Activated CD4-positive, alpha-beta memory T cell treated with anti-CD3 and anti-CD28 coated beads for 36 hours (primary cell): ENCODE measurements at regions not wholly inside any gene's neighbourhood (a gene's known extent, or its start where the extent isn't known, plus 50 kb on each side); places are given as distances from the start of the nearest gene placed in this dataset.

ENCODE experiments used
- CTCF ChIA-PET: fragments of 350-600 bp; sonication (Branson Sonifier 250); formaldehyde crosslinking; loops from one replicate; lab custom pipeline; 2021; ENCODE audit warnings: antibody characterized with exemption, inconsistent platforms; lab: Charles Lee
- POLR2A ChIA-PET: fragments of 350-600 bp; sonication (Branson Sonifier 250); formaldehyde crosslinking; loops from one replicate; lab custom pipeline; 2021; ENCODE audit warnings: antibody characterized with exemption; lab: Charles Lee
- DNase-seq: peaks from one replicate; pipeline ENCODE4 v3.0.0-alpha.2; 2020
- H3K27ac Mint-ChIP-seq: one replicate; pipeline ENCODE4 v1.8.0; 2021; ENCODE audit warnings: mixed read lengths
- H3K27me3 Mint-ChIP-seq: one replicate; pipeline ENCODE4 v1.8.0; 2021; ENCODE audit warnings: mixed read lengths
- H3K36me3 Mint-ChIP-seq: one replicate; pipeline ENCODE4 v1.8.0; 2021; ENCODE audit warnings: mixed read lengths
- H3K4me1 Mint-ChIP-seq: one replicate; pipeline ENCODE4 v1.8.0; 2021; ENCODE audit warnings: low read depth, mixed read lengths
- H3K4me3 Mint-ChIP-seq: one replicate; pipeline ENCODE4 v1.8.0; 2021; ENCODE audit warnings: mild to moderate bottlenecking, mixed read lengths
- H3K9me3 Mint-ChIP-seq: one replicate; pipeline ENCODE4 v1.8.0; 2021; ENCODE audit warnings: mixed read lengths
- intact Hi-C: fragments of 100-400 bp; cut with micrococcal nuclease; formaldehyde crosslinking; loops from one replicate; pipeline ENCODE4 v1.15.1; 2023

DNA sequence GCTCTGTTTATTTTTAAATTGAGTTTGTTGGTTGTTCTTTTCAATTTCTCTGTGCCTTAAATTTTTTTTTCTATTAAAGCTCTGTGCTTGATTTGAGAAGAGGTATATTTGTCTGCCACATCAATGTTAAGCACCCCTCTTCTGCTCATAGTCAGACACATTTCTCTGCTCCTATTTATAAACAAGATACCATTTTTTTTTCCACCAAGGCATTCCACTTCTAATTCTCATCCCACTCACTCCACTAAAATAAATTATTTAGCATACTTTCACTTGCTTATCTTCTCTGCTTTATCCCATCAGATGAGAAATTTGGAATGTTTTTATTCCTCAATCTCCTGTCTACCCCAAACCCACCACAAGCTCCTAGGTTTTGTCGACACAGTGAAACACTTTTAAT lies 127.0 kb upstream of the PDE5A start:
- ChIA-PET POLR2A (no interaction called here), CTCF (no interaction called here)
- intact Hi-C loops: no loop called here
- DNase-seq: no peak
- Mint-ChIP-seq H3K36me3 (no peaks in the 10 kb centered on the region), H3K27ac (no peak overlapping the region), H3K9me3 (no peaks in the 10 kb centered on the region), H3K4me3 (no peak overlapping the region), H3K27me3 (peaks cover 7% of the 10 kb centered on the region), H3K4me1 (no peaks in the 10 kb centered on the region)

DNA sequence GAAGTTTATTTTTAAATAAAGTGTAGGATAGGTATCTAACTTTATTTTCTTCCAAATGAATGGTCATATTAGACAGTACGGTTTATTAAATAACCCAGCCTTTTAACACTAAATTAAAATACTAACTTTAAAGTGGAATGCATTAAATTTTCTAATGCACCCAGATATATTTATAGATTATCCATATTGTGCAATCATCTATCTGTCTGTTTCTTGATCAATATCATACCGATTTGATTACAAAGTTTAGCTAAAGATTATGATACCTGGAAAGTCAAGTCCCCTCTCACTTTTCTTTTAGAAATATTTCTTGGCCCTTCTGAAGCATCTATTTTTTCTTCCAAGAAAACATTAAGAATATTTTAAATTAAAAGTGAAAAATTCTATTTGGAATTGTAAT lies 124.3 kb upstream of the PDE5A start:
- Mint-ChIP-seq H3K9me3 (no peaks in the 10 kb centered on the region), H3K4me3 (no peak overlapping the region), H3K27ac (no peak overlapping the region), H3K4me1 (no peaks in the 10 kb centered on the region), H3K27me3 (peaks cover 5% of the 10 kb centered on the region), H3K36me3 (no peaks in the 10 kb centered on the region)
- intact Hi-C loops: no loop called here
- POLR2A ChIA-PET: no interaction called here
- CTCF ChIA-PET: no interaction called here
- no peak for DNase-seq

DNA sequence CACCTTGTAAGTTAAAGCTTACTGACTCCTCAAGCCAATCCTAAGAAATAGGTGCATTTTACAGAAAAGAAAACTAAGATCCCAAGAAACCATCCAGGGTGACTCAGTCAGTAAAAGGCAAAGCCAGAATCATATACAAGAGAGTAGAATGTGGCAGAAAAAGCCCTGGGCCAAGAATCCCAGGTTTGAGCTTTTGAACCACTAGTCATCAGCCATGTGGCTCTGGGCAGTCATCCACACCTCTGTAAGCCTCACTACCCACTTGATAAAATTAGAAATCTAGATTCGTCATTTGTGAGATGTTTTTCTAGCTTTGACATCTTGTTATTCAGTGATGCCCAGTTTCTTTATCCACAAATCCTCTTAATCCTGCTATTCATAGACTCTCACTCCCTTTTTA lies 122.2 kb upstream of the PDE5A start:
- ChIA-PET POLR2A (no interaction called here), CTCF (interaction anchor here (1.2 to 1.3 kb wide), 2 partner anchors 36 to 122 kb away, joined by 3 to 4 read pairs; partner anchors contain the start of gene PDE5A)
- Mint-ChIP-seq H3K4me3 (no peak overlapping the region), H3K9me3 (no peaks in the 10 kb centered on the region), H3K27me3 (peaks cover 2% of the 10 kb centered on the region), H3K27ac (no peak overlapping the region), H3K36me3 (no peaks in the 10 kb centered on the region), H3K4me1 (no peaks in the 10 kb centered on the region)
- intact Hi-C loops: no loop called here
- no peak for DNase-seq

DNA sequence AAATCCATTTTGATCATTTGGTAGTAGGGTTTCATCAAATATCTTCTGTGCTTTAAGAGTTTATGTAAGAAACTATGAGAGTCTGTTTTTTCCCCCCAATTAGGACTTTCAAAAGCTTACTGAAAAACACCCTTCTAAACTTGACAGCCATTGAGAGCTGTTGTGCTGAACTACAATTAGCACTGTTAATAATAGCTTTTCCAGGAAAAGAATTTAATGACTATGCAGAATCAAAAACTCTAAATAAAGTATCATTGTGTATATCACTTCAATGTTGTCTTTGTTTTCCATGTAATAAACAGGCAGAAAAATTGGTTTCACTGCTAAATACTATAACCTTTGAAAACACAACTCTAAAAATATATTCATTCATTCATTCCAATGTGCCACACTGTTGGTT lies 121.4 kb upstream of the PDE5A start:
- CTCF ChIA-PET: interaction anchor here (1.3 kb wide), 1 partner anchor 36 kb away, joined by 4 read pairs; no protein-coding TSS in a partner anchor
- intact Hi-C loops: no loop called here
- H3K4me1 Mint-ChIP-seq: no peaks in the 10 kb centered on the region
- POLR2A ChIA-PET: no interaction called here
- no peaks in the 10 kb centered on the region for H3K36me3 Mint-ChIP-seq
- DNase-seq: no peak
- peaks cover under 1% of the 10 kb centered on the region for H3K27me3 Mint-ChIP-seq
- no peak overlapping the region for H3K4me3 Mint-ChIP-seq
- no peak overlapping the region for H3K27ac Mint-ChIP-seq
- H3K9me3 Mint-ChIP-seq: no peaks in the 10 kb centered on the region

DNA sequence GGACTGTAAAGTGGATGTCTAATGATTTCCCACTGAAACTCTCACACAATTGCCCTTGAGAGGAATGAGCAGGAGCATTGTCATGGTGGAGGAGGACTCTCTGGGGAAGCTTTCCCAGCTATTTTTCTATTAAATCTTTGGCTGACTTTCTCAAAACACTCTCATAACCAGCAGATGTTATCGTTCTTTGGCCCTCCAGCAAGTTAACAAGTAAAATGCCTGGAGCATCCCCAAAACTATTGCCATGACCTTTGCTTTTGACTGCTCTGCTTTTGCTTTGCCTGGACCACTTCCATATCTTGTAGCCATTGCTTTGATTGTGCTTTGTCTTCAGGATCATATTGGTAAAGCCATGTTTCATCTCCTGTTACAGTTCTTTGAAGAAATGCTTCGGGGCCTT lies 120.2 kb upstream of the PDE5A start:
- no peaks in the 10 kb centered on the region for H3K9me3 Mint-ChIP-seq
- H3K36me3 Mint-ChIP-seq: no peaks in the 10 kb centered on the region
- no peak overlapping the region for H3K27ac Mint-ChIP-seq
- DNase-seq: no peak
- H3K4me3 Mint-ChIP-seq: no peak overlapping the region
- POLR2A ChIA-PET: no interaction called here
- no peaks in the 10 kb centered on the region for H3K4me1 Mint-ChIP-seq
- CTCF ChIA-PET: no interaction called here
- H3K27me3 Mint-ChIP-seq: peaks cover 10% of the 10 kb centered on the region
- intact Hi-C loops: no loop called here

DNA sequence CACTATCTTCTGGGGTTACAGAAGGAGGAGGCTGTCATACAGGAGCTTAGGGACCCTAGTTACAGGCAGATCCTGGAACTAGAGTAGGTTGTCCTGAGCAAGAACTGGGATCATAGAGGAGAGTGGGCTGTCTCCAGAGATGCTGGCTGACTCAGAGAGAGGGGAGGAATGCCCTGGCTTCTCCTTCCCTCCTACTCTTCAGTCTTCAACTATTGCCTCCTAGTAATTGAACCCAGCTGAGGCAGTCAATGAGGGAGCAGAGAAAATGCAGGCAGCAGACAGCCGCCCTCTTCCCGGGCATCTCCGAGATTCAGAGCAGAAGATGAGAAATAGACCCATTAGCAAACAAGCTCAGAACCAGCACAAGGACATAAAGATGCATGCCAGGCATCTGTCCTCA lies 118.3 kb upstream of the PDE5A start:
- Mint-ChIP-seq H3K27me3 (peaks cover 11% of the 10 kb centered on the region), H3K36me3 (no peaks in the 10 kb centered on the region), H3K9me3 (no peaks in the 10 kb centered on the region), H3K4me1 (no peaks in the 10 kb centered on the region), H3K4me3 (no peak overlapping the region), H3K27ac (no peak overlapping the region)
- POLR2A ChIA-PET: no interaction called here
- no peak for DNase-seq
- CTCF ChIA-PET: no interaction called here
- intact Hi-C loops: no loop called here

DNA sequence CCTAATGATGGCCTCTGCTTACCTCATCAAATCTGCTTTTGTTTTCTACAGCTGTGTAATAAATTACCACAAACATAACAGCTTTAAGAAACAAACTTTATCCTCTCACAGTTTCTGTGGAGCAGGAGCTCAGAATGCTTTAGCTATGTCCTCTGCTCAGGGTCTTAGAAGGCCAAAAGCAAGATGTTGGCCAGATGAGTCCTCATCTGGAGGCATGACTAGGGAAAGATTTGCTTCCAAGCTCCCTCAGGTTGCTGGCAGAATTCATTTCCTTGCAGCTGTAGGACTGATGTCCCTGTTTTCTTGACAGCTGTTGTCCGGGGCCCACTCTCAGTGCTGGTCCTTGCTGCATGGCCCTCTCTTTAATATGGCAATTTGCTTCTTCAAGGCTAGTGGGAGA lies 116.7 kb upstream of the PDE5A start:
- Mint-ChIP-seq H3K9me3 (no peaks in the 10 kb centered on the region), H3K27me3 (peaks cover 11% of the 10 kb centered on the region), H3K36me3 (no peaks in the 10 kb centered on the region), H3K4me3 (no peak overlapping the region), H3K27ac (no peak overlapping the region), H3K4me1 (no peaks in the 10 kb centered on the region)
- intact Hi-C loops: no loop called here
- ChIA-PET POLR2A (no interaction called here), CTCF (no interaction called here)
- no peak for DNase-seq

DNA sequence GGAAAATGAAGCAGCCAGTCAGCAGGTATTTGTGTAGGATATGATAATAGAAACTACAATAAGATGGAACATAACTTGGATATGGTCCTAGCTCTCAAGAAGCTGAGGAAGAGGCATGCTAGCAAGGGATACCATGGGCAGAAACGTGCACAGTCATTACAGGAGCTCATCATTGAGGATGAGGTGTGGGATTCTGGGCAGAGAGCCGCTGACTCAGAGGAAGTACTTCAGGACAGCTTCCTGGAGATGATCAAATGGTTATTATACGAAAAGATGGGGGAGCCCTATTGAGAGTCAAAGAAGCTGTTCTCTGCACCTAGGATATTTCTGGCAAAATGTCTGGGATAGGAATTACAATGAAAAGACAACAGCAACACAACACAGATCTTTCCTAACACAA lies 116.0 kb upstream of the PDE5A start:
- DNase-seq: no peak
- no peaks in the 10 kb centered on the region for H3K4me1 Mint-ChIP-seq
- no peaks in the 10 kb centered on the region for H3K36me3 Mint-ChIP-seq
- ChIA-PET CTCF (interaction anchor here (0.6 kb wide), 1 partner anchor 704 kb away, joined by 3 read pairs; no protein-coding TSS in a partner anchor), POLR2A (no interaction called here)
- peaks cover 11% of the 10 kb centered on the region for H3K27me3 Mint-ChIP-seq
- no peak overlapping the region for H3K4me3 Mint-ChIP-seq
- intact Hi-C loops: no loop called here
- no peak overlapping the region for H3K27ac Mint-ChIP-seq
- no peaks in the 10 kb centered on the region for H3K9me3 Mint-ChIP-seq

DNA sequence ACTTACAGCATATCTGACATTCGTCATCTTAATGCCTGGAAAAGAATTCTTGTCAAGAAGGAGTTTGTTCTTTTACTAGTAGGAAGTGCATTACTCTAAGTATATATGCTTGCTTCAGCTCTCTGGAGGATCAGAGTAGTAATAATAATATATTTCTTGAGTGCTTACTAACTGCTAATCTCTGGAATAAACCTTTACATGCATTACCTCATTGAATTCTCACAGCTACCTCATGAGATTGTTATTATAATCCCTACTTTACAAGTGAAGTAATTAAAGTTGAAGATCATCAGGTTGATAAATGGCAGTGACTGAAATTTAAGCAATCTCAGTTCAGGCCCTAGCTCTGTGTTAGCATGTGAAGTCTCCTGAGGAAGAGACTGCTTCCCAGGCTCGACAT lies 115.0 kb upstream of the PDE5A start:
- no peak overlapping the region for H3K4me3 Mint-ChIP-seq
- H3K36me3 Mint-ChIP-seq: no peaks in the 10 kb centered on the region
- no peak for DNase-seq
- no peaks in the 10 kb centered on the region for H3K9me3 Mint-ChIP-seq
- intact Hi-C loops: no loop called here
- ChIA-PET POLR2A (no interaction called here), CTCF (no interaction called here)
- no peaks in the 10 kb centered on the region for H3K4me1 Mint-ChIP-seq
- H3K27ac Mint-ChIP-seq: no peak overlapping the region
- H3K27me3 Mint-ChIP-seq: peaks cover 11% of the 10 kb centered on the region

DNA sequence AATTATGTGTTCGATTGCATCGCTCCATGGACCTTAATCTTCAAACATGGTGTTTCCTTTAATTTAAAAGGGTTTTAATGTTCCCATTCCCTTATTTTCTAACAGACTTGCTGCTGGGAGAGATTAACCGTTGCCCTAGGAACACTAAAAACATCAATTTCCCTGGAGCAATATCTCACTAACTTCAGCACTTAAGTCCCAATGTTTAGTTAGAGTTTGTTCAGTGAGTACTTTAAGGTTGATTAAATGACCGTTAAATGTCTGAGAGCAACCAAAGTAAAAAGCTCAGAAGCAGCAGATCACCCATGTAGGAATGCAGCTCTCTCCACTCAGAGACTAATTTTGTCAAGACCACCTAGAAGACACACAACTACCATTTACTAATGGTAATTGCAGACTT lies 111.2 kb upstream of the PDE5A start:
- DNase-seq: no peak
- POLR2A ChIA-PET: no interaction called here
- Mint-ChIP-seq H3K4me1 (no peaks in the 10 kb centered on the region), H3K9me3 (no peaks in the 10 kb centered on the region), H3K36me3 (no peaks in the 10 kb centered on the region), H3K27me3 (peaks cover 7% of the 10 kb centered on the region), H3K27ac (no peak overlapping the region), H3K4me3 (no peak overlapping the region)
- intact Hi-C loops: no loop called here
- CTCF ChIA-PET: interaction anchor here (1.0 kb wide), 1 partner anchor 112 kb away, joined by 3 read pairs; no protein-coding TSS in a partner anchor

DNA sequence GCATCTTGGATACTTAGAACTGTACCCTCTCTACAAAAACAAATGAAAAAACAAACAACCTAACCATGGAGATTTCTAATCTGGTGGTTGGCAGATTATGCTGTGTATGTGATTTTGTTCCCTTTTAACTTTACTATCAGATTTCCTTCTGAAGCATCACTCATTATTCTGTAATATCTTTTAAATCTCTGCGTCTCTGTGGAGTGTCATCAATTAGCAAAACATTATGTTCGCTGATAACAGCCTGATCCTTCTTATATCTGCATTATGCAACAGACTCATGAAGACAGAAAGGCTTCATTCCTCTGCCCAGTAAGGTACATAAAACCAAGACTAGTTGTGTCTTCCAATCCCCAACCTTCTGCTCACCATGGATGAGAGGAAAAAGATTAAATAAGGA lies 110.3 kb upstream of the PDE5A start:
- no peak for DNase-seq
- H3K4me3 Mint-ChIP-seq: no peak overlapping the region
- H3K36me3 Mint-ChIP-seq: no peaks in the 10 kb centered on the region
- no peaks in the 10 kb centered on the region for H3K9me3 Mint-ChIP-seq
- no peaks in the 10 kb centered on the region for H3K4me1 Mint-ChIP-seq
- ChIA-PET POLR2A (no interaction called here), CTCF (no interaction called here)
- intact Hi-C loops: no loop called here
- peaks cover 3% of the 10 kb centered on the region for H3K27me3 Mint-ChIP-seq
- H3K27ac Mint-ChIP-seq: no peak overlapping the region

DNA sequence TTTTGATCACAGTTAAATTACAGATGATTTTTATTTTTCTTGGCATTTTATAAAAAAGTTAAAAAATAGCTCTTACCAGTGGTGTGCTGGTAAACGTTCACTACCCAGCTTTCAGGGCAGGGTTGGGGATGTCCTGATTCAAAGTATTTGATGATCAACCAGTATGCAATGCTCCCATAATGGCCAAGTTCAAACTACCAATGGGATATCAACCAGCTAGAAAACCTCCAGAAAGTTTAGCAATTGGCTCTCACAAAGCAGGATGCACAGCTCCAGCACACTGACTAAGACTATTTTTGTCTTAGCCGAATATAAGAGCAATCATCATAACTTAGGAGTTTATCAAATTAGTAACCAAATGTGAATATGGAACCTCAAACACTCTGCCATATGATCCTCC lies 108.0 kb upstream of the PDE5A start:
- ChIA-PET CTCF (no interaction called here), POLR2A (no interaction called here)
- H3K4me3 Mint-ChIP-seq: no peak overlapping the region
- no peaks in the 10 kb centered on the region for H3K4me1 Mint-ChIP-seq
- H3K27me3 Mint-ChIP-seq: peaks cover 1% of the 10 kb centered on the region
- H3K27ac Mint-ChIP-seq: no peak overlapping the region
- no peak for DNase-seq
- no peaks in the 10 kb centered on the region for H3K9me3 Mint-ChIP-seq
- intact Hi-C loops: no loop called here
- no peaks in the 10 kb centered on the region for H3K36me3 Mint-ChIP-seq

DNA sequence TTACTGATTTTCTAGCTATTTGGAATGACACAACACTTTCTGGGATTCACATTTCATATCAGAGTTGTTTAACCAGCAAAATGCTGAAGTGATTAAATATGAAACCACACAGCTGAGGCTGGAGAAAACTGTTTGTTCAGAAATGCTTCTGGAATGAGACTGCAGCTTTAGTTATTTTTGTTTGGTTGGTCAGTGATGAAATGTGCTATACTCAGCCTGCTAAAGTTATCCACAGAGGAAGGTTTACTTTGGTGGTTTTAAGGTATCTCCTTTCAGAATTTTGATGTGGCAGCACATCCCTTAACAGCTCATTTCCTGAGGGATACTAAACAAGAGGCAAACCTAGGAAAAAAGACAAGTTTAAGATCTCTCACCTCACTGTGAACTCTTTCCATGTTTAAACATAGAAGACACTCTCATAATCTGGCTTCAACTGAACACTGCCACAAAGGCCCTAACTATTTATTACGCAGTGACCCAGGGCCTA lies 106.6 kb upstream of the PDE5A start:
- H3K36me3 Mint-ChIP-seq: no peaks in the 10 kb centered on the region
- ChIA-PET CTCF (no interaction called here), POLR2A (no interaction called here)
- H3K27me3 Mint-ChIP-seq: peaks cover 1% of the 10 kb centered on the region
- intact Hi-C loops: no loop called here
- H3K4me1 Mint-ChIP-seq: no peaks in the 10 kb centered on the region
- no peaks in the 10 kb centered on the region for H3K9me3 Mint-ChIP-seq
- no peak for DNase-seq
- no peak overlapping the region for H3K4me3 Mint-ChIP-seq
- H3K27ac Mint-ChIP-seq: no peak overlapping the region
